ENCODE measurements at regions not wholly inside any gene's neighbourhood (a gene's known extent, or its start where the extent isn't known, plus 50 kb on each side); places are given as distances from the start of the nearest gene placed in this dataset.

DNA sequence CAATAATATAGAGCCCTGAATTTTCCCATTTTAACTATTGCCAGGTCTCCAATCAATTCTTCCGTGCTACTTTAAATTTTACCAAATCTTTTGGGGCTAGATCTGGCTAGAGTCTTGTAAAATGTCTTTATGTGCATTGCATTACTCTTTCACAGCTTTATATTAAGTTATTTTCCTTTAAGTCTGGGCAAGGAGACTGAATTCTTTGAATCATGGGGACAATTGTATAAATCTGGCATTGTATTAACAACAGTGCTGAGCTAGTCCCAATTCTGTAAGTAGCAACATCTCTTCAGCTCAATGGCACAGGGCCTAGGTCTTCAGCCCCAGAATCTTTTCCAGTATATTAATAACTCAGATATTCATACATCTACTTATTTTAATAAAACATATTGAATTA is 1080.4 kb upstream of the INTU start:
- H3K27me3 ChIP-seq (ENCODE audit: low read depth, low read length), result no peaks in the 10 kb centered on the region
- H3K9me3 ChIP-seq (ENCODE audit: insufficient read depth, low read length), result no peaks in the 10 kb centered on the region
- no peaks in the 10 kb centered on the region for H3K4me1 ChIP-seq (ENCODE audit: low read length)
- no peaks in the 10 kb centered on the region for H3K36me3 ChIP-seq (replicated peaks; ENCODE audit: low read depth, low read length)
- H3K79me2 ChIP-seq (ENCODE audit: low read length), result no peaks in the 10 kb centered on the region
- H3K9ac ChIP-seq (ENCODE audit: low read length), result no peak overlapping the region
- no peaks in the 10 kb centered on the region for H4K20me1 ChIP-seq (ENCODE audit: insufficient read depth, low read length)
- TF ChIP-seq EZH2phosphoT487 (IDR thresholded peaks at IDR 0.05; ENCODE audit: low read depth), result no peak
- TF ChIP-seq, protein P1, sequence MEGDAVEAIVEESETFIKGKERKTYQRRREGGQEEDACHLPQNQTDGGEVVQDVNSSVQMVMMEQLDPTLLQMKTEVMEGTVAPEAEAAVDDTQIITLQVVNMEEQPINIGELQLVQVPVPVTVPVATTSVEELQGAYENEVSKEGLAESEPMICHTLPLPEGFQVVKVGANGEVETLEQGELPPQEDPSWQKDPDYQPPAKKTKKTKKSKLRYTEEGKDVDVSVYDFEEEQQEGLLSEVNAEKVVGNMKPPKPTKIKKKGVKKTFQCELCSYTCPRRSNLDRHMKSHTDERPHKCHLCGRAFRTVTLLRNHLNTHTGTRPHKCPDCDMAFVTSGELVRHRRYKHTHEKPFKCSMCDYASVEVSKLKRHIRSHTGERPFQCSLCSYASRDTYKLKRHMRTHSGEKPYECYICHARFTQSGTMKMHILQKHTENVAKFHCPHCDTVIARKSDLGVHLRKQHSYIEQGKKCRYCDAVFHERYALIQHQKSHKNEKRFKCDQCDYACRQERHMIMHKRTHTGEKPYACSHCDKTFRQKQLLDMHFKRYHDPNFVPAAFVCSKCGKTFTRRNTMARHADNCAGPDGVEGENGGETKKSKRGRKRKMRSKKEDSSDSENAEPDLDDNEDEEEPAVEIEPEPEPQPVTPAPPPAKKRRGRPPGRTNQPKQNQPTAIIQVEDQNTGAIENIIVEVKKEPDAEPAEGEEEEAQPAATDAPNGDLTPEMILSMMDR (IDR thresholded peaks at IDR 0.05; ENCODE audit: low read depth, low read length), result no peak
- no peak overlapping the region for H2AFZ ChIP-seq (ENCODE audit: low read depth, low read length)
- H3K27ac ChIP-seq (ENCODE audit: low read length), result no peak overlapping the region
- no peak overlapping the region for H3K4me2 ChIP-seq (ENCODE audit: low read length)
- no peak overlapping the region for H3K4me3 ChIP-seq (ENCODE audit: low read length)

DNA sequence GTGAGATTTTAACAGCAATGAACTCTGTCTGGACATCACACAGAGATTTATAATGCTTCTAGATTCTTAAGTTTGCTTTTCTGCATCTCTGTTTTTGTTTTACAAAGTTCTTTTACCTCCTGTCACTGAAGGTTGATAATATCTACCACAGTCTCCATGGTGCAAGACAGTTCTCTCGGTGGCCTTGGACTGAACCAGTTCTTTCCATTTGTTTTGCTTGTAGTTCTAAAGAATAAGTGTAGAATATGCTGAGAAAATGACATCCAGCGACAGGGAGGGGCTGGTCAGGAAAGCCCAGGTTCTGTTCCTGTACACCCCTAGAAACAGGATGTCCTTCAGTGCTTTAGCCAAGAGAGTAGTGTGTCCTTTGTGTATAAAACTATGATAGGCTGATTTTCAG is 1079.5 kb upstream of the INTU start:
- H3K79me2 ChIP-seq (ENCODE audit: low read length), result no peaks in the 10 kb centered on the region
- H4K20me1 ChIP-seq (ENCODE audit: insufficient read depth, low read length), result no peaks in the 10 kb centered on the region
- no peaks in the 10 kb centered on the region for H3K4me1 ChIP-seq (ENCODE audit: low read length)
- H3K4me2 ChIP-seq (ENCODE audit: low read length), result no peak overlapping the region
- H3K36me3 ChIP-seq (replicated peaks; ENCODE audit: low read depth, low read length), result no peaks in the 10 kb centered on the region
- H3K9ac ChIP-seq (ENCODE audit: low read length), result no peak overlapping the region
- TF ChIP-seq, protein P1 (IDR thresholded peaks at IDR 0.05; ENCODE audit: low read depth, low read length), result no peak
- no peak for TF ChIP-seq EZH2phosphoT487 (IDR thresholded peaks at IDR 0.05; ENCODE audit: low read depth)
- no peak overlapping the region for H3K27ac ChIP-seq (ENCODE audit: low read length)
- no peaks in the 10 kb centered on the region for H3K27me3 ChIP-seq (ENCODE audit: low read depth, low read length)
- no peak overlapping the region for H3K4me3 ChIP-seq (ENCODE audit: low read length)
- H2AFZ ChIP-seq (ENCODE audit: low read depth, low read length), result no peak overlapping the region
- no peaks in the 10 kb centered on the region for H3K9me3 ChIP-seq (ENCODE audit: insufficient read depth, low read length)

DNA sequence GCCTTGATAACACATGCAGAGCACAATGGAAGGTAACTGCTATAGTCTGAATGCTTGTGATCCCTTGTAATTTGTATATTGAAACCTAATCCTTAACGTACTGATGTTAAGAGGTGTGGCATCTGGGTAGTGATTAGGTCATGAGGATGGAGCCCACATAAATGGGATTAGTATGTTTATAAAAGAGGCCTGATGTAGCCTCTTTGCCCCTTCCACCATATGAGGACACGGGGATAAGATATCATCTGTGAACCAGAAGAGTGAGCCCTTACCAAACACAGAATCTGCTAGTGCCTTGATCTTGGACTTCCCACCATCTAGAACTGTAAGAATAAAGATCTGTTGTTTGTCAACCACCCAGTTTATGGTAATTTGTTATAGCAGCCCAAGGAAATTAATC is 1074.2 kb upstream of the INTU start:
- no peaks in the 10 kb centered on the region for H3K9me3 ChIP-seq (ENCODE audit: insufficient read depth, low read length)
- no peaks in the 10 kb centered on the region for H3K36me3 ChIP-seq (replicated peaks; ENCODE audit: low read depth, low read length)
- no peaks in the 10 kb centered on the region for H3K4me1 ChIP-seq (ENCODE audit: low read length)
- H3K4me2 ChIP-seq (ENCODE audit: low read length), result no peak overlapping the region
- no peaks in the 10 kb centered on the region for H3K79me2 ChIP-seq (ENCODE audit: low read length)
- TF ChIP-seq EZH2phosphoT487 (IDR thresholded peaks at IDR 0.05; ENCODE audit: low read depth), result no peak
- TF ChIP-seq, protein P1 (IDR thresholded peaks at IDR 0.05; ENCODE audit: low read depth, low read length), result no peak
- H3K27me3 ChIP-seq (ENCODE audit: low read depth, low read length), result no peaks in the 10 kb centered on the region
- no peak overlapping the region for H2AFZ ChIP-seq (ENCODE audit: low read depth, low read length)
- no peak overlapping the region for H3K9ac ChIP-seq (ENCODE audit: low read length)
- H4K20me1 ChIP-seq (ENCODE audit: insufficient read depth, low read length), result no peaks in the 10 kb centered on the region
- H3K27ac ChIP-seq (ENCODE audit: low read length), result no peak overlapping the region
- H3K4me3 ChIP-seq (ENCODE audit: low read length), result no peak overlapping the region

DNA sequence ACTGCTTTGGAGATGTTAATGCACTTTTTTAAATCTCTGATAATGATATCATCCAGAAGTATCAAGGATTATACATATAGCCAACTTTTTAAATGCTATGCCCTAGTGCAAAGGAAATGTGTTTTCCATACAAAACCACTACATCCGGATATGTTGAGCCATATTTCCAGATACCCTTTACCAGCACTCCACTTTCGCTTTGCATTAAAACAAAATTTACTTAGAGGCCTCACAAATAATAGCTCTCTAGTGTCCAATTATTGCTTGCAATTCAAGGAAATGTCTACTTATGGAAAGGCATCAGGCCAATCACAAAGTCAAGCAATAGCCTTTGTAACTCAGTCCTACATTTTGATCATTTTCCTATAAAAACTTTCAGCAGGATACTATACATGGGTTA is 1072.8 kb upstream of the INTU start:
- H3K4me1 ChIP-seq (ENCODE audit: low read length), result no peaks in the 10 kb centered on the region
- no peak overlapping the region for H3K4me2 ChIP-seq (ENCODE audit: low read length)
- H3K4me3 ChIP-seq (ENCODE audit: low read length), result no peak overlapping the region
- TF ChIP-seq, protein P1 (IDR thresholded peaks at IDR 0.05; ENCODE audit: low read depth, low read length), result no peak
- TF ChIP-seq EZH2phosphoT487 (IDR thresholded peaks at IDR 0.05; ENCODE audit: low read depth), result no peak
- H4K20me1 ChIP-seq (ENCODE audit: insufficient read depth, low read length), result no peaks in the 10 kb centered on the region
- no peak overlapping the region for H3K27ac ChIP-seq (ENCODE audit: low read length)
- H3K9me3 ChIP-seq (ENCODE audit: insufficient read depth, low read length), result no peaks in the 10 kb centered on the region
- H2AFZ ChIP-seq (ENCODE audit: low read depth, low read length), result no peak overlapping the region
- H3K36me3 ChIP-seq (replicated peaks; ENCODE audit: low read depth, low read length), result no peaks in the 10 kb centered on the region
- no peaks in the 10 kb centered on the region for H3K79me2 ChIP-seq (ENCODE audit: low read length)
- H3K9ac ChIP-seq (ENCODE audit: low read length), result no peak overlapping the region
- H3K27me3 ChIP-seq (ENCODE audit: low read depth, low read length), result no peaks in the 10 kb centered on the region
